Heart left ventricle (tissue), 13 donors: ENCODE measurements at regions not wholly inside any gene's neighbourhood (a gene's known extent, or its start where the extent isn't known, plus 50 kb on each side); places are given as distances from the start of the nearest gene placed in this dataset.

Source experiments
- POLR2A ChIP-seq, 2 donors: fragments of 450-650 bp; IDR thresholded peaks; one replicate each; pipeline ENCODE4 v1.6.1; 2017; ENCODE audit warnings: antibody characterized with exemption in 2 of 2, mild to moderate bottlenecking in 2 of 2, moderate library complexity in 2 of 2
- TF ChIP-seq, protein P1 (sequence below), 12 donors: fragments of 200-600 bp; sonication (generic) in 4 of 12; IDR thresholded peaks; one replicate each; pipeline versions ENCODE4 v1.5.0 to v1.8.0; 2018 to 2022; ENCODE audit warnings: antibody characterized with exemption in 12 of 12, mild to moderate bottlenecking in 5 of 12
- donor health status: ischemic (EF 13 %, LVEDD 7.1; RV severe dilation, severe dysfunction).
- donor health status: DM: no; HTN: yes; CAD: no.
- donor health status: DM: no; HTN: no; CAD: no.
- donor health status: ischemic (EF 25% LVEDD 6.9; RV normal size, moderate dysfunction).
- donor health status: ischemic (EF 25% LVEDD 5.7; RV mildly dilated, moderate dysfunction).
- donor health status: ischemic (EF 35%, LVEDD 5.7; RV mildly dilated, moderate dysfunction).
- donor health status: nonischemic (EF 11% LVEDD 7.7; RV severe dilation, severe dysfunction).
- donor health status: DM: yes; HTN: yes; CAD: no.
- donor health status: PGD.
- donor health status: ischemic (EF 29% LVEDD 5.4; RV normal size, mild dysfunction).
- donor health status: nonischemic (EF 23%, LVEDD 6.1; RV moderate dilation, normal function).

- TF ChIP-seq, protein P1, sequence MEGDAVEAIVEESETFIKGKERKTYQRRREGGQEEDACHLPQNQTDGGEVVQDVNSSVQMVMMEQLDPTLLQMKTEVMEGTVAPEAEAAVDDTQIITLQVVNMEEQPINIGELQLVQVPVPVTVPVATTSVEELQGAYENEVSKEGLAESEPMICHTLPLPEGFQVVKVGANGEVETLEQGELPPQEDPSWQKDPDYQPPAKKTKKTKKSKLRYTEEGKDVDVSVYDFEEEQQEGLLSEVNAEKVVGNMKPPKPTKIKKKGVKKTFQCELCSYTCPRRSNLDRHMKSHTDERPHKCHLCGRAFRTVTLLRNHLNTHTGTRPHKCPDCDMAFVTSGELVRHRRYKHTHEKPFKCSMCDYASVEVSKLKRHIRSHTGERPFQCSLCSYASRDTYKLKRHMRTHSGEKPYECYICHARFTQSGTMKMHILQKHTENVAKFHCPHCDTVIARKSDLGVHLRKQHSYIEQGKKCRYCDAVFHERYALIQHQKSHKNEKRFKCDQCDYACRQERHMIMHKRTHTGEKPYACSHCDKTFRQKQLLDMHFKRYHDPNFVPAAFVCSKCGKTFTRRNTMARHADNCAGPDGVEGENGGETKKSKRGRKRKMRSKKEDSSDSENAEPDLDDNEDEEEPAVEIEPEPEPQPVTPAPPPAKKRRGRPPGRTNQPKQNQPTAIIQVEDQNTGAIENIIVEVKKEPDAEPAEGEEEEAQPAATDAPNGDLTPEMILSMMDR (IDR thresholded peaks at IDR 0.05): no peak
- no peak for TF ChIP-seq POLR2A (IDR thresholded peaks at IDR 0.05)
Observed at GRCh38 chr2:5824126-5824525, 131.9 kb downstream of the SOX11 start.
